Stimulated activated naive CD8-positive, alpha-beta T cell treated with anti-CD3 and anti-CD28 coated beads, Interleukin-15, Interleukin-2, amounts not matched to agents 100 ng/mL and 50 ng/mL, for 24 hours (primary cell): ENCODE measurements at regions not wholly inside any gene's neighbourhood (a gene's known extent, or its start where the extent isn't known, plus 50 kb on each side); places are given as distances from the start of the nearest gene placed in this dataset.

Experiments
- H3K27ac Mint-ChIP-seq: one replicate; pipeline ENCODE4 v1.8.0; 2021; ENCODE audit warnings: mild to moderate bottlenecking, mixed read lengths
- H3K27me3 Mint-ChIP-seq: one replicate; pipeline ENCODE4 v1.8.0; 2021; ENCODE audit warnings: mixed read lengths
- H3K36me3 Mint-ChIP-seq: one replicate; pipeline ENCODE4 v1.8.0; 2021; ENCODE audit warnings: low read depth, mixed read lengths
- H3K4me1 Mint-ChIP-seq: one replicate; pipeline ENCODE4 v1.8.0; 2021; ENCODE audit warnings: low read depth, mixed read lengths
- H3K4me3 Mint-ChIP-seq: one replicate; pipeline ENCODE4 v1.8.0; 2021; ENCODE audit warnings: mild to moderate bottlenecking, mixed read lengths
- H3K9me3 Mint-ChIP-seq: one replicate; pipeline ENCODE4 v1.8.0; 2021; ENCODE audit warnings: mixed read lengths

GRCh38 chr18:67599277-67599676, 82.8 kb upstream of the DSEL start:
- Mint-ChIP-seq H3K4me3 (no peak overlapping the region), H3K4me1 (no peaks in the 10 kb centered on the region), H3K36me3 (peaks cover 4% of the 10 kb centered on the region), H3K27ac (no peak overlapping the region), H3K27me3 (peaks cover 3% of the 10 kb centered on the region), H3K9me3 (no peaks in the 10 kb centered on the region)

- Mint-ChIP-seq H3K27ac (no peak overlapping the region), H3K27me3 (no peaks in the 10 kb centered on the region), H3K4me1 (no peaks in the 10 kb centered on the region), H3K9me3 (no peaks in the 10 kb centered on the region), H3K4me3 (no peak overlapping the region), H3K36me3 (no peaks in the 10 kb centered on the region)
These were observed 81.2 kb upstream of the DSEL start for GRCh38 chr18:67597759-67598158.

- Mint-ChIP-seq H3K9me3 (no peaks in the 10 kb centered on the region), H3K4me1 (no peaks in the 10 kb centered on the region), H3K27ac (no peak overlapping the region), H3K27me3 (no peaks in the 10 kb centered on the region), H3K36me3 (no peaks in the 10 kb centered on the region), H3K4me3 (no peak overlapping the region)
These were observed 79.5 kb upstream of the DSEL start for GRCh38 chr18:67596003-67596402.

GRCh38 chr18:67590571-67591141, 74.1 kb upstream of the DSEL start:
- H3K4me3 Mint-ChIP-seq, result no peak overlapping the region

GRCh38 chr18:67589325-67589724, 72.8 kb upstream of the DSEL start:
- no peaks in the 10 kb centered on the region for H3K9me3 Mint-ChIP-seq
- H3K4me1 Mint-ChIP-seq, result no peaks in the 10 kb centered on the region
- H3K27me3 Mint-ChIP-seq, result peaks cover 3% of the 10 kb centered on the region
- H3K4me3 Mint-ChIP-seq, result no peak overlapping the region
- H3K27ac Mint-ChIP-seq, result no peak overlapping the region
- no peaks in the 10 kb centered on the region for H3K36me3 Mint-ChIP-seq

More at GRCh38 chr18:67590571-67591141, 74.1 kb upstream of the DSEL start:
- Mint-ChIP-seq H3K4me1 (no peaks in the 10 kb centered on the region), H3K9me3 (no peaks in the 10 kb centered on the region), H3K27ac (no peak overlapping the region), H3K36me3 (no peaks in the 10 kb centered on the region), H3K27me3 (peaks cover 3% of the 10 kb centered on the region)

- Mint-ChIP-seq H3K9me3 (no peaks in the 10 kb centered on the region), H3K4me1 (no peaks in the 10 kb centered on the region), H3K36me3 (no peaks in the 10 kb centered on the region), H3K4me3 (no peak overlapping the region), H3K27ac (no peak overlapping the region), H3K27me3 (peaks cover 7% of the 10 kb centered on the region)
These were observed 69.6 kb upstream of the DSEL start for GRCh38 chr18:67586101-67586500.

- no peak overlapping the region for H3K27ac Mint-ChIP-seq
- H3K4me1 Mint-ChIP-seq, result no peaks in the 10 kb centered on the region
- peaks cover 7% of the 10 kb centered on the region for H3K27me3 Mint-ChIP-seq
- H3K36me3 Mint-ChIP-seq, result no peaks in the 10 kb centered on the region
- H3K9me3 Mint-ChIP-seq, result no peaks in the 10 kb centered on the region
- no peak overlapping the region for H3K4me3 Mint-ChIP-seq
These were observed 67.1 kb upstream of the DSEL start for GRCh38 chr18:67583621-67584020.

GRCh38 chr18:67582488-67582887, 66.0 kb upstream of the DSEL start:
- H3K36me3 Mint-ChIP-seq, result no peaks in the 10 kb centered on the region
- H3K4me3 Mint-ChIP-seq, result no peak overlapping the region
- H3K9me3 Mint-ChIP-seq, result no peaks in the 10 kb centered on the region
- H3K27me3 Mint-ChIP-seq, result peaks cover 7% of the 10 kb centered on the region
- H3K4me1 Mint-ChIP-seq, result no peaks in the 10 kb centered on the region
- no peak overlapping the region for H3K27ac Mint-ChIP-seq

- no peaks in the 10 kb centered on the region for H3K4me1 Mint-ChIP-seq
- H3K36me3 Mint-ChIP-seq, result no peaks in the 10 kb centered on the region
- no peak overlapping the region for H3K27ac Mint-ChIP-seq
- peaks cover 7% of the 10 kb centered on the region for H3K27me3 Mint-ChIP-seq
- no peak overlapping the region for H3K4me3 Mint-ChIP-seq
- no peaks in the 10 kb centered on the region for H3K9me3 Mint-ChIP-seq
These were observed 64.7 kb upstream of the DSEL start for GRCh38 chr18:67581178-67581577.

GRCh38 chr18:67577386-67577785, 60.9 kb upstream of the DSEL start:
- Mint-ChIP-seq H3K36me3 (no peaks in the 10 kb centered on the region), H3K4me1 (no peaks in the 10 kb centered on the region), H3K27me3 (peaks cover 3% of the 10 kb centered on the region), H3K27ac (no peak overlapping the region), H3K4me3 (no peak overlapping the region), H3K9me3 (no peaks in the 10 kb centered on the region)

- Mint-ChIP-seq H3K27me3 (peaks cover 3% of the 10 kb centered on the region), H3K9me3 (no peaks in the 10 kb centered on the region), H3K4me1 (no peaks in the 10 kb centered on the region), H3K4me3 (no peak overlapping the region), H3K36me3 (no peaks in the 10 kb centered on the region), H3K27ac (no peak overlapping the region)
These were observed 58.2 kb upstream of the DSEL start for GRCh38 chr18:67574749-67575148.

GRCh38 chr18:67568166-67568565, 51.6 kb upstream of the DSEL start:
- Mint-ChIP-seq H3K27me3 (no peaks in the 10 kb centered on the region), H3K9me3 (no peaks in the 10 kb centered on the region)

More at GRCh38 chr18:67568166-67568565, 51.6 kb upstream of the DSEL start:
- Mint-ChIP-seq H3K4me1 (no peaks in the 10 kb centered on the region), H3K4me3 (no peak overlapping the region), H3K36me3 (no peaks in the 10 kb centered on the region), H3K27ac (no peak overlapping the region)
